ENCODE measurements at regions not wholly inside any gene's neighbourhood (a gene's known extent, or its start where the extent isn't known, plus 50 kb on each side); places are given as distances from the start of the nearest gene placed in this dataset.

DNA sequence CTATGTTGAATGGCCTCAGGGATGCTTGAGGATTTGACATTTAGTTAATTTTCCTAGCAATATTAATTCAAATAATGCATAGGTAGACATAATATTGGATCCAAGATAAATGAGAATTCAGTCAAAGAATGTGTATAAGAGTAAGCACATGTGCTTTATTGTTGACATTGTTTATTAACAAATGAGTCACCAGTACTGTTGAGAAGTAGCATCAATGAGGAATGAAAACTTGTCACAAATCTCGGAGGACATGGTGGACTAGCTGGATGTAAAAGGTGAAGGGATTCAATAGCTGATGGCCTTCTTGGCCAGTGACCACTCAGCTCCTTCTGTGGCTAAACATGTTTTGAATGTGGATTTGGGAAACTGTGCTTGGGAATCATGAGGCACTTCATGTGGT is 1137.0 kb downstream of the HACE1 start (continued):
- no peak for TF ChIP-seq BCLAF1 (IDR thresholded peaks at IDR 0.05; ENCODE audit: borderline replicate concordance in 1 of 2, control insufficient read depth in 1 of 2, low read depth in 2 of 2, low read length in 1 of 2)
- TF ChIP-seq ZNF184 (CRISPR knock-in tag; IDR thresholded peaks at IDR 0.05): no peak
- TF ChIP-seq IFI16 (CRISPR knock-in tag; IDR thresholded peaks at IDR 0.05): no peak
- TF ChIP-seq, protein P1, sequence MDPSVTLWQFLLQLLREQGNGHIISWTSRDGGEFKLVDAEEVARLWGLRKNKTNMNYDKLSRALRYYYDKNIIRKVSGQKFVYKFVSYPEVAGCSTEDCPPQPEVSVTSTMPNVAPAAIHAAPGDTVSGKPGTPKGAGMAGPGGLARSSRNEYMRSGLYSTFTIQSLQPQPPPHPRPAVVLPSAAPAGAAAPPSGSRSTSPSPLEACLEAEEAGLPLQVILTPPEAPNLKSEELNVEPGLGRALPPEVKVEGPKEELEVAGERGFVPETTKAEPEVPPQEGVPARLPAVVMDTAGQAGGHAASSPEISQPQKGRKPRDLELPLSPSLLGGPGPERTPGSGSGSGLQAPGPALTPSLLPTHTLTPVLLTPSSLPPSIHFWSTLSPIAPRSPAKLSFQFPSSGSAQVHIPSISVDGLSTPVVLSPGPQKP (CRISPR knock-in tag; IDR thresholded peaks at IDR 0.05): no peak

DNA sequence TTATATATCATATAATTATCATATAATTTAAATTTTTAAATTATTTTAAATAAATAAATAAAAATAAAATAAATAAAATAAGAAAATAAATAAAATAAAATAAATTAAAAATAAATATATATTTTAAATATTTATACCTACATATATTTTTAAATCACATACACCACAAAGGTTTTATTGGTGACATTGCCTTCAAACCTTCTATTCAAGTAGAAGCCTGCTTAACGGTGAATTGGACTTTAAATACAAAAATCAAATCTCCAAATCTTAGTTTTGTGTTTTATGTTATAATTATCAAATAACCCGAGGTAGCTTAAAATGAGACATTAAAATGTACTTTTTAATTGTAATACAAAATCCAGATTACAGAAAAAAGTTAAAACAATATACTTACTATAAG is 1137.8 kb downstream of the HACE1 start:
- Histone ChIP-seq H3K4me1 (replicated peaks in 1 of 2; ENCODE audit: control insufficient read depth in 2 of 2, insufficient read depth in 2 of 2, low read length in 2 of 2) (no peaks in the 10 kb centered on the region), H3K36me3 (ENCODE audit: control insufficient read depth, insufficient read depth, low read length) (no peaks in the 10 kb centered on the region), H2AFZ (ENCODE audit: low read depth, low read length) (no peak overlapping the region), H3K9ac (ENCODE audit: insufficient read depth in 1 of 2, low read depth in 2 of 2, low read length in 2 of 2) (no peak overlapping the region), H3K27me3 (ENCODE audit: control insufficient read depth in 2 of 2, insufficient read depth in 2 of 2, low read length in 2 of 2) (no peaks in the 10 kb centered on the region), H3K79me2 (ENCODE audit: control insufficient read depth, insufficient read depth, low read length) (no peaks in the 10 kb centered on the region), H3K27ac (ENCODE audit: extremely low read depth, low read depth, low read length) (no peak overlapping the region), H4K20me1 (replicated peaks; ENCODE audit: control insufficient read depth, insufficient read depth, low read length) (no peaks in the 10 kb centered on the region), H3K4me2 (ENCODE audit: insufficient read depth, low read length) (no peak overlapping the region), H3K9me1 (ENCODE audit: control insufficient read depth, insufficient read depth, low read length) (no peaks in the 10 kb centered on the region), H3K4me3 (no peak overlapping the region), H3K9me3 (replicated peaks; ENCODE audit: control insufficient read depth, insufficient read depth, low read depth, low read length) (no peaks in the 10 kb centered on the region)
- no TSS peak for BruUV-seq (replicated peaks)
- DNase-seq (ENCODE audit: extremely low read depth in 1 of 4, low spot score in 3 of 4) (no peak), ATAC-seq (no peak), FAIRE-seq (no peak)
- WGBS (ENCODE audit: insufficient coverage, low coverage, missing lambda C conversion rate): 0% methylated on average over 2 of the region's 2 CpGs
- ChIA-PET CTCF (ENCODE audit: low intra/inter-chr PET ratio) (no interaction called here), POLR2A (no interaction called here)
- in situ Hi-C loops (cut with MboI) (no loop called here), intact Hi-C loops (cut with micrococcal nuclease) (no loop called here)
- no peak for TF ChIP-seq CHCHD3 (CRISPR knock-in tag; IDR thresholded peaks at IDR 0.05)
- no peak for TF ChIP-seq SREBF2 (CRISPR knock-in tag; IDR thresholded peaks at IDR 0.05)
- TF ChIP-seq MTA1 (IDR thresholded peaks at IDR 0.05; ENCODE audit: borderline replicate concordance): no peak
- no peak for TF ChIP-seq ZNF134 (CRISPR knock-in tag; conservative IDR thresholded peaks at IDR 0.05)
- no peak for TF ChIP-seq BCL6 (CRISPR knock-in tag; IDR thresholded peaks at IDR 0.05)
- no peak for TF ChIP-seq MTF1 (CRISPR knock-in tag; IDR thresholded peaks at IDR 0.05; ENCODE audit: borderline replicate concordance)
